GM12864 (cell line): ENCODE measurements at regions not wholly inside any gene's neighbourhood (a gene's known extent, or its start where the extent isn't known, plus 50 kb on each side); places are given as distances from the start of the nearest gene placed in this dataset.
"Not testable (repeated sequence)": the region's sequence is repeated elsewhere in the genome, so short reads cannot be mapped to it uniquely, and the experiment has no call there.

Source experiments
- DNase-seq: peaks from one replicate; pipeline ENCODE4 v3.0.0-alpha.2; 2011; ENCODE audit warnings: low read depth
- H3K4me3 ChIP-seq: 2 replicates; pipeline ENCODE4 v1.5.1; 2011; ENCODE audit warnings: mild to moderate bottlenecking, low read depth, low read length, control low read depth
- TF ChIP-seq, protein P1 (sequence below): IDR thresholded peaks from 2 replicates; pipeline ENCODE4 v1.5.1; 2011; ENCODE audit warnings: low read depth, mild to moderate bottlenecking, moderate library complexity, low read length, control low read depth, inconsistent platforms; ENCODE audit errors: missing control alignments

DNA sequence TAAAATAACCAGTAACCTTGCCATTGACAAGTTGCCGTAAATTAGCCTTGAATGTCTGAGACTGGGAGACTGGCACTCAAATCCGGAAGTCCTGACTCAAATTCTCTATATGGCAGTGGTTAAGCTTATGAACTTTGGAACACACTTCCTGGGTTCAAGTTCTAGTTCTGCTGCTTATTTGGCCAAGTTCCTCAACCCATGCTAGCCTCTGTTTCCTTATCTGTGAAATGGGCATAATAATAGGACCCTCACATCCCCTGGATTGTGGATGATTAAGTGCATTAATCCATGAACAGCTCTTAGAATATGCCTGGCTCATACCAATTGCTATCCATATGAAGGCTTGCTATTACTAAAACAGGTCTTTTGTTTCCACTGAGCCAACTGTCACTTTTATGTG, 311.5 kb downstream of the EDEM1 start:
- no peak overlapping the region for H3K4me3 ChIP-seq
- TF ChIP-seq, protein P1, sequence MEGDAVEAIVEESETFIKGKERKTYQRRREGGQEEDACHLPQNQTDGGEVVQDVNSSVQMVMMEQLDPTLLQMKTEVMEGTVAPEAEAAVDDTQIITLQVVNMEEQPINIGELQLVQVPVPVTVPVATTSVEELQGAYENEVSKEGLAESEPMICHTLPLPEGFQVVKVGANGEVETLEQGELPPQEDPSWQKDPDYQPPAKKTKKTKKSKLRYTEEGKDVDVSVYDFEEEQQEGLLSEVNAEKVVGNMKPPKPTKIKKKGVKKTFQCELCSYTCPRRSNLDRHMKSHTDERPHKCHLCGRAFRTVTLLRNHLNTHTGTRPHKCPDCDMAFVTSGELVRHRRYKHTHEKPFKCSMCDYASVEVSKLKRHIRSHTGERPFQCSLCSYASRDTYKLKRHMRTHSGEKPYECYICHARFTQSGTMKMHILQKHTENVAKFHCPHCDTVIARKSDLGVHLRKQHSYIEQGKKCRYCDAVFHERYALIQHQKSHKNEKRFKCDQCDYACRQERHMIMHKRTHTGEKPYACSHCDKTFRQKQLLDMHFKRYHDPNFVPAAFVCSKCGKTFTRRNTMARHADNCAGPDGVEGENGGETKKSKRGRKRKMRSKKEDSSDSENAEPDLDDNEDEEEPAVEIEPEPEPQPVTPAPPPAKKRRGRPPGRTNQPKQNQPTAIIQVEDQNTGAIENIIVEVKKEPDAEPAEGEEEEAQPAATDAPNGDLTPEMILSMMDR: no peak
- DNase-seq: no peak

DNA sequence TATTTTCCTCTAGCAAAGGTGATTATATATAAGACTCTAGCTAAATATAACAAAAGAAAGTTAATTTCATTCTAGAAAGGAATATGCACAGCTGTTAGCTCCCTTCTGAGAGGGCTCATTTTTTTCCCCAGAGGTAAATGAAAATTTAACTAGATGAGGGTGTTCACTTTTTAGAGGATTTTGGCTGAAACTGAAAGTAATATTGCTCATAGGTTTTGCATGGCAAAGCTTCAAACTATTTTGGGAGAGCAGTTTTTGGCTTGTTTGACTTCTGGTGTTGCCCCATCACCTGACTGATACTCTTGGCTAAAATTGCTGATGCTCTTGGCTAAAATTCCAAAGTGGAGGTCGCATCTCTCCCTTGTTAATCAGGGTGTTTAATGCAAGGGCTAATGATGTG, 311.9 kb downstream of the EDEM1 start:
- H3K4me3 ChIP-seq: no peak overlapping the region
- TF ChIP-seq, protein P1: no peak
- DNase-seq: peak; percentile 29

DNA sequence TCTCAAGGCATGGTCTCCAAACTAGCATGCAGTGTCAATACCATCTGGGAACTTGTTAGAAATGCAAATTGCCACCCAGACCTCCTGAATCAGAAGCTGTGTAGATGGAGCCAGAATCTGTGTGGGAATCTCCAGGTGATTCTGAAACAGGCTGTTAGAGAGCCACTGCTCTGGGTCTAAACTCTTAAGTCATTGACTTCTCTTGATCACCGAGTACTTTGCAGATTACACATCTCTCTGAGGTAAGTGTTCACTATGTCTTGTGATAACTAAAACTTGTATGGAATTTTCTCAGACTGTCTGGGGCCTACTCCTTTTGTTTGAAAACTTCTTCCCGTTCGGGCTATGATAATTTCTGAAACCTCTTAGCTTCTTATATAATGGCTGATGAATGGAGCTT, 315.6 kb downstream of the EDEM1 start:
- TF ChIP-seq, protein P1: no peak
- no peak for DNase-seq
- no peak overlapping the region for H3K4me3 ChIP-seq

GRCh38 chr3:5504135-5504534, 316.6 kb downstream of the EDEM1 start:
- no peak overlapping the region for H3K4me3 ChIP-seq
- DNase-seq: no peak
- TF ChIP-seq, protein P1: no peak

GRCh38 chr3:5505163-5505562, 317.7 kb downstream of the EDEM1 start:
- TF ChIP-seq, protein P1: no peak
- H3K4me3 ChIP-seq: no peak overlapping the region
- no peak for DNase-seq

GRCh38 chr3:5505997-5506396, 318.5 kb downstream of the EDEM1 start:
- TF ChIP-seq, protein P1: no peak
- no peak for DNase-seq
- no peak overlapping the region for H3K4me3 ChIP-seq

DNA sequence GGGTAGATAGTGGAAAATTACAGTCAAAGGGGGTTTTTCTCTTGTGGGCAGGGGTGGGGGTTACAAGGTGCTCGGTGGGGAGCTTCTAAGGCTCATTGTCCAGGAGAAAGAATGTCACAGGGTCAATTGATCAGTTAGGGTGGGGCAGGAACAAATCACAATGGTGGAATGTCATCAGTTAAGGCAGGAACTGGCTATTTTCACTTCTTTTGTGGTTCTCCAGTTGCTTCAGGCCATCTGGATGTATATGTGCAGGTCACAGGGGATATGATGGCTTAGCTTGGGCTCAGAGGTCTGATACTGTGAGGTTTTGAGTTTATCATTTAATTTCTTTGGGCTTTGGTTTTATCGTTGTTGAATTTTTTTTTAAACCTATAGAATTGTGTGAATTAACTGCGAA, 321.4 kb downstream of the EDEM1 start:
- DNase-seq: not testable (repeated sequence)

GRCh38 chr3:5510300-5510699, 322.8 kb downstream of the EDEM1 start:
- DNase-seq: no peak

More for the DNA sequence above, 321.4 kb downstream of the EDEM1 start:
- H3K4me3 ChIP-seq: not testable (repeated sequence)

More at GRCh38 chr3:5510300-5510699, 322.8 kb downstream of the EDEM1 start:
- TF ChIP-seq, protein P1: no peak
- H3K4me3 ChIP-seq: no peak overlapping the region
